Small intestine (tissue), 7 donors: ENCODE measurements at regions not wholly inside any gene's neighbourhood (a gene's known extent, or its start where the extent isn't known, plus 50 kb on each side); places are given as distances from the start of the nearest gene placed in this dataset.
A peak's percentile ranks its signal among the peaks of the same experiment; 100 is the strongest.
"Not testable (repeated sequence)": the region's sequence is repeated elsewhere in the genome, so short reads cannot be mapped to it uniquely, and the experiment has no call there.

ENCODE experiments used
- DNase-seq, 2 donors: peaks; one replicate each; pipeline versions ENCODE4 v3.0.0 to v3.0.0-alpha.2; 2013
- FAIRE-seq: peaks from 2 replicates; lab custom pipeline; 2012; peaks lifted over from hg19 to GRCh38; lab: Jason Lieb, UNC
- H3K27ac ChIP-seq, 3 donors: one replicate each; pipeline ENCODE4 v1.5.1; 2013; ENCODE audit warnings: low read length in 2 of 3, mild to moderate bottlenecking in 2 of 3, control low read depth in 1 of 3, inconsistent platforms in 1 of 3, low read depth in 1 of 3, moderate library complexity in 1 of 3
- H3K27me3 ChIP-seq, 3 donors: one replicate each; pipeline ENCODE4 v1.6.1; 2013; ENCODE audit warnings: low read length in 3 of 3, inconsistent platforms in 1 of 3; ENCODE audit not compliant: control insufficient read depth in 3 of 3, insufficient read depth in 3 of 3
- H3K36me3 ChIP-seq, 3 donors: one replicate each; pipeline ENCODE4 v1.6.1; 2013; ENCODE audit warnings: low read length in 3 of 3, inconsistent platforms in 1 of 3, low read depth in 1 of 3, mild to moderate bottlenecking in 1 of 3, moderate library complexity in 1 of 3; ENCODE audit not compliant: control insufficient read depth in 3 of 3, insufficient read depth in 2 of 3
- H3K4me1 ChIP-seq, 3 donors: one replicate each; pipeline ENCODE4 v1.6.1; 2013; ENCODE audit warnings: low read length in 2 of 3, inconsistent platforms in 1 of 3, low read depth in 1 of 3, mild to moderate bottlenecking in 1 of 3, moderate library complexity in 1 of 3; ENCODE audit not compliant: control insufficient read depth in 3 of 3, insufficient read depth in 2 of 3
- H3K4me3 ChIP-seq, 3 donors: one replicate each; pipeline ENCODE4 v1.5.1; 2013; ENCODE audit warnings: low read length in 3 of 3, control low read depth in 1 of 3, inconsistent platforms in 1 of 3, low read depth in 1 of 3, mild to moderate bottlenecking in 1 of 3, moderate library complexity in 1 of 3
- H3K9me3 ChIP-seq, 2 donors: one replicate each; pipeline ENCODE4 v1.6.1; 2013; ENCODE audit warnings: low read depth in 1 of 2, low read length in 1 of 2; ENCODE audit not compliant: control insufficient read depth in 2 of 2, insufficient read depth in 1 of 2
- WGBS, 3 donors: extraction: QIAGEN DNeasy Blood & Tissue Kit; methylation state at CpG; one replicate each; pipeline ENCODE4 v1.1.7; 2013; 5-methylcytosine and 5-hydroxymethylcytosine counted together
- donor health status: healthy with polysubstance abuse.
- donor health status: control.
- donor health status: control.
- donor health status: Bipolar disorder and iron deficiency.
- donor health status: healthy.

DNA sequence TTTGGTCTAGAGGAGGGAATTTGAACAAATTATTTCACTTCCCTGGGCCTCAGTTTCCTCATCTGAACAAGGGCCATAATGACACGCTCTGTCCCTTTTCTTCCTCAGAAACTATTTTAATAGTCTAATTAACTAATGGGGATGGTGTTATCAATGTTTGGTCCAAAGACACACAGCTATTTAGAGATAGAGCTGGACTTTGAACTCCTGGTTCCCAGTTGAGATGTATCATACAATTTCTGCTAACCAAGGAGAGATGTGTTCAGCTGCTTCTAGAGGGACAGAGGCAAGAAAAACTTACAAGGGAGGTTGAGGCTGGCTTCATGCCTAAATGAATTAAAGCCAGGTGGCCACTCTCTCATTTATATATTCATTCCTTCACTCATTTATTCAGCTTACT is 90.6 kb upstream of the CLINT1 start:
- FAIRE-seq: no peak

DNA sequence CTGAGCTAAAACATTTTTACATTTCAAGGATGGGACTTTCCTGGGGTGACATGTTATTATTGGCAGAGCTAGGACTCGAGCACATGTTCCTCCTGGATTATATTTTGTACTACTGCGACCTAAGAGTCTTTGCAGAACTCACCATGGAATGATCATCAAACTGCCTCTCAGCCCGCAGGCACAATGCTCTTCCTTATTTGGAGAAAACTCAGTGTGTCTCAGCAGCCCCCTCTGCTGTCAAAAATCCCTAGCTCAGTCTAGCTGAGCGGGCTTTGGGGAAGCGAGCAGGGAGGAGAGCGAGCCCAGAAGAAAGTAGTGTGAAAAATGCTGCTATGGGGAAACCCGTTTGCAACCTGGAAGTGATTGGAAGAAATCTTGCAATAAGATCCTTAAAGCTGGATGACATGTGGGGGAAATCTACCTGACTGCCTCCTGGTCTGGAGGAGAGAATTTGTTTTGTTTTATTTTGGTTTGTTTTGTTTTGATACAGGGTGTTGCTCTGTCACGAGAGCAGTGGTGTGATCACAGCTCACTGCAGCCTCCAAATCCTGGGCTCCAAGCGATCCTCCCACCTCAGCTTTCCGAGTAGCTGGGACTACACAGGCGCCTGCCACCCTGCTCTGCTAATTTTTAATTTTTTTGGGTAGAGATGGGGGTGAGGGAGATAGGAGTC is 89.9 kb upstream of the CLINT1 start:
- FAIRE-seq (no peak), DNase-seq (peak; percentile 94)
- Histone ChIP-seq H3K4me1 (peaks cover 0 to 14% (median 0%) of the 10 kb centered on the region in 3 donors), H3K27ac (peak overlapping the region in 2 of 3 donors; percentile 39 to 49), H3K36me3 (no peaks in the 10 kb centered on the region), H3K4me3 (no peak overlapping the region), H3K9me3 (no peaks in the 10 kb centered on the region), H3K27me3 (no peaks in the 10 kb centered on the region)
- 9 to 18% (median 12%) methylated on average over 11 of the region's 11 CpGs for WGBS, 3 donors

More for the DNA sequence above, 90.6 kb upstream of the CLINT1 start:
- peak; percentile 65 to 88 for DNase-seq
- WGBS, 3 donors: 26 to 78% (median 33%) methylated on average over 1 of the region's 1 CpG
- H3K36me3 ChIP-seq: no peaks in the 10 kb centered on the region
- no peaks in the 10 kb centered on the region for H3K9me3 ChIP-seq
- H3K27me3 ChIP-seq: no peaks in the 10 kb centered on the region
- H3K4me3 ChIP-seq: no peak overlapping the region
- H3K27ac ChIP-seq: no peak overlapping the region
- peaks cover 0 to 14% (median 0%) of the 10 kb centered on the region in 3 donors for H3K4me1 ChIP-seq

DNA sequence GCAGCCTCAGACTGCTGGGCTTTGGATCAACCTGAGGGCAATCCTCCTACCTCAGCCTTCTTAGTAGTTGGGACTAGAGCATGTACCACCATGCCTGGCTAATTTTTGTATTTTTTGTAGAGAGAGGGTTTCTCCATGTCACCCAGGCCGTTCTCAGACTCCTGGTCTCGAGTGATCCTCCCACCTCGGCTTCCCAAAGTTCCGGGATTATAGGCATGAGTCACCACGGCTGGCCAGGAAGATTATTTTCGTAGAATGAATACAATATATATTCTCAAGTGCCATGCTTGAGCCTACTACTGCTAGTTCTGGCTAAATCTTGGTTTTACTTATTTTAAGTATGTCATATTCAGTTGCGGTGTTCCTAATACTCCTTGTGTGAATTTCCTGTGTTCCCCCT is 88.2 kb upstream of the CLINT1 start:
- no peaks in the 10 kb centered on the region for H3K9me3 ChIP-seq
- no peak overlapping the region for H3K27ac ChIP-seq
- no peaks in the 10 kb centered on the region for H3K36me3 ChIP-seq
- no peaks in the 10 kb centered on the region for H3K27me3 ChIP-seq
- peaks cover 0 to 14% (median 0%) of the 10 kb centered on the region in 3 donors for H3K4me1 ChIP-seq
- FAIRE-seq: no peak
- 81 to 87% (median 84%) methylated on average over 7 of the region's 7 CpGs for WGBS, 3 donors
- H3K4me3 ChIP-seq: no peak overlapping the region
- no peak for DNase-seq

DNA sequence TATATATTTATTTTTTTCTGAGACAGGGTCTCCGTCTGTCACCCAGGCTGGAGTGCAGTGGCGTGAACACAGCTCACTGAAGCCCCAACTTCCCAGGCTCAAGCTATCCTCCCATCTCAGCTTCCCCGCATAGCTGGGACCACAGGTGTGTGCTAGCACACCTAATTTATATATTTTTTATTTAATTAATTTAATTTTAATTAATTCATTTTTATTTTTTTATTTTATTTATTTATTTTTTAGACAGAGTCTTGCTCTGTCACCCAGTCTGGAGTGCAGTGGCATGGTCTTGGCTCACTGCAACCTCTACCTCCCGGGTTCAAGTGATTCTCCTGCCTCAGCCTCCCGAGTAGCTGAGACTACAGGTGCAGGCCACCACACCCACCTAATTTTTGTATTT is 86.9 kb upstream of the CLINT1 start:
- H3K9me3 ChIP-seq, H3K36me3 ChIP-seq, H3K4me3 ChIP-seq, DNase-seq, H3K27ac ChIP-seq, H3K27me3 ChIP-seq, FAIRE-seq: not testable (repeated sequence)
- peaks cover 0 to 14% (median 0%) of the 10 kb centered on the region in 3 donors for H3K4me1 ChIP-seq
- WGBS, 3 donors: 81 to 95% (median 91%) methylated on average over 5 of the region's 5 CpGs

DNA sequence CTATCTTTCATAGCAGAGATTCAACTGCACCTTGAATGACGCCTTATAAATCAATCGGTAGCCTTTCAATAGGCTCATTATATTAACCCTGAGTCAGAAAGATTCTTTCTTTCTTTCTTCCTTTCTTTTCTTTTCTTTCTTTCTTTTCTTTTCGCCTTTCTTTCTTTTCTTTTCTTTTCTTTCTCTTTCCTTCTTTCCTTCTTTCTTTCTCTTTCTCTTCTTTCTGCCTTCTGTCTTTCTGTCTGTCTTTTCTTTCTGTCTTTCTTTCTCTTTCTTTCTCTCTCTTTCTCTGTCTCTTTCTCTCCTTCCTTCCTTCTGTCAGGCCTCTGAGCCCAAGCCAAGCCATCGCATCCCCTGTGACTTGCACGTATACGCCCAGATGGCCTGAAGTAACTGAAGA is 86.0 kb upstream of the CLINT1 start:
- FAIRE-seq: no peak
- H3K27ac ChIP-seq: no peak overlapping the region
- H3K27me3 ChIP-seq: no peaks in the 10 kb centered on the region
- H3K36me3 ChIP-seq: no peaks in the 10 kb centered on the region
- no peaks in the 10 kb centered on the region for H3K9me3 ChIP-seq
- H3K4me3 ChIP-seq: no peak overlapping the region
- DNase-seq: no peak
- H3K4me1 ChIP-seq: peaks cover 0 to 13% (median 0%) of the 10 kb centered on the region in 3 donors
- WGBS, 3 donors: 73 to 83% (median 82%) methylated on average over 6 of the region's 6 CpGs

DNA sequence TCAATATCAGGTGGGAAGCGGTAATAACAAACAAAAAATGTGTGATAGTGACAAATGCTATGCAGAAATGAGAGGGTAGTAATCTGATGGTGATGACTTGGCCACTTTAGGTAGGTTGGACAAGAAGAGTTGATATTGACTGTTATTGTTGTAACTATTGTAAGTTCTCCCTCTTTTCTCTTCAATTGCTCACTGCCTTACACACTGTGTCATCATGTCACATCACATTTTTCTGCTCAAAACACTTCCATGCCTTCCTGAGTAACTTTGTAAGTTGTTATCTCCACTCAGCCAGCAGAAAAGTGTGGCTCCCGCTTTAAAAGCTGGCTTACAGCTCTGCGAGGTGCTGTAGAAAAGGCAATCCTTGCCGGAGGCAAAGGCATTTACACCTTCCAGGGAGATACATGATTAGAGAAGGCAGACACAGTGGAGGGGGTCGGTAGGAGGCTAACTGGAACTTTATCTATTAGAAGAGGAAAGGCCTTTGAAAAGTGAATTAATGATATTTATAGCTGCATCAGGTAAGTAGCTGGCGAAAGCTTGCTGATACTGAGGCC is 85.2 kb upstream of the CLINT1 start:
- Histone ChIP-seq H3K27me3 (no peaks in the 10 kb centered on the region), H3K4me3 (no peak overlapping the region), H3K27ac (no peak overlapping the region), H3K9me3 (no peaks in the 10 kb centered on the region), H3K4me1 (peaks cover 0 to 7% (median 0%) of the 10 kb centered on the region in 3 donors), H3K36me3 (no peaks in the 10 kb centered on the region)
- 76 to 82% (median 79%) methylated on average over 6 of the region's 6 CpGs for WGBS, 3 donors
- DNase-seq: no peak
- no peak for FAIRE-seq

DNA sequence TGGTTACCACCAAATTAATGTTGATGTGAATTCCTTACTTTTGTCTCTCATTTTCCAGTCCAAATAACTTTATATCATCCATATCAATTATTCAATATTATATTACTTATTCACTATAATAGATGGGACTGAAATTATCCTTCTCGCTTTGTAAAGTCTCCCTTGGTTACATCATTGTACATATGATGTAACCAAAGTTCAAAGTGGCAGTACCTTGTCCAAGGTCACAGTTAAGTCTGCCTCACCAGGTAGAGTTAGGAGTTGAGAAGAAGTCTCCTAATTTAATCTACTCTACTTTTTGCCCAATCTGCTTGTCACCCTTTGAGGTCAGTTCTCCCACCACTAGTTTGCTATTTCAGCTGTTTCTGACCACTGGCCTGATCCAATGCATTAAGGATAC is 83.7 kb upstream of the CLINT1 start:
- Histone ChIP-seq H3K36me3 (no peaks in the 10 kb centered on the region), H3K27ac (no peak overlapping the region), H3K4me3 (no peak overlapping the region), H3K9me3 (no peaks in the 10 kb centered on the region), H3K4me1 (no peaks in the 10 kb centered on the region), H3K27me3 (no peaks in the 10 kb centered on the region)
- DNase-seq: no peak
- WGBS, 3 donors: 34 to 56% (median 54%) methylated on average over 1 of the region's 1 CpG
- FAIRE-seq: no peak

DNA sequence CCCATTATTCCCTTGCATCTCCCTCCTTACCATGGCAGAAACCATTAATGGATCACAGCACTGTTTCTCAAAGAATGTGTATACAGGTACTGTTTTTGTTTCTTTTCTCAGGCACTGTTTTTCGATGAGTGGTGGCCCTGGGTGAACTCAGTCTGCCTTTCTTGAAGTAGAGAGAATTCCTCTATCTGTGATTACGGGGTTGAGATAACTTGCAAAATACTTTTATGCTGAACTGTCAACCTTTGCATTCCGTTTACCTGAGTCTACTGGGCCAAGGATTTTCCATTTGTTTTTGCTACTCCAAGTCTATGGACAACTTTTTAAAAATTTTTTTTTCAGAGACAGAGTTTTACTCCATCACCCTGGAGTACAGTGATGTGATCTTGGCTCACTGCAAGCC is 82.7 kb upstream of the CLINT1 start:
- no peaks in the 10 kb centered on the region for H3K4me1 ChIP-seq
- DNase-seq: no peak
- H3K27me3 ChIP-seq: no peaks in the 10 kb centered on the region
- H3K4me3 ChIP-seq: no peak overlapping the region
- H3K27ac ChIP-seq: no peak overlapping the region
- no peaks in the 10 kb centered on the region for H3K36me3 ChIP-seq
- H3K9me3 ChIP-seq: no peaks in the 10 kb centered on the region
- WGBS, 3 donors: 84 to 88% (median 88%) methylated on average over 3 of the region's 3 CpGs
- FAIRE-seq: no peak
